ENCODE measurements at regions not wholly inside any gene's neighbourhood (a gene's known extent, or its start where the extent isn't known, plus 50 kb on each side); places are given as distances from the start of the nearest gene placed in this dataset.

- H3K36me3 ChIP-seq (ENCODE audit: control insufficient read depth in 4 of 4, insufficient read depth in 4 of 4, low read length in 3 of 4), result no peaks in the 10 kb centered on the region
- no peaks in the 10 kb centered on the region for H3K9me3 ChIP-seq (ENCODE audit: control extremely low read depth in 1 of 5, control insufficient read depth in 4 of 5, insufficient read depth in 2 of 5, low read depth in 1 of 5, low read length in 4 of 5)
- no peaks in the 10 kb centered on the region for H3K27me3 ChIP-seq (replicated peaks in 2 of 5; ENCODE audit: control insufficient read depth in 4 of 5, insufficient read depth in 5 of 5, low read length in 4 of 5)
- H3K4me1 ChIP-seq (ENCODE audit: control extremely low read depth in 1 of 4, control insufficient read depth in 4 of 4, insufficient read depth in 4 of 4, low read length in 3 of 4), result no peaks in the 10 kb centered on the region
- no peak overlapping the region for H3K4me3 ChIP-seq (ENCODE audit: control insufficient read depth in 1 of 7, extremely low read depth in 1 of 7, insufficient read depth in 4 of 7, low read depth in 2 of 7, low read length in 6 of 7)
- no peak overlapping the region for H3K27ac ChIP-seq (ENCODE audit: insufficient read depth in 1 of 2, low read depth in 1 of 2, low read length in 2 of 2, poor library complexity in 1 of 2, severe bottlenecking in 2 of 2)
- no peak for DNase-seq
- ChIA-PET POLR2A (no interaction called here), CTCF (interaction anchor here (2.2 kb wide), 1 partner anchor 23 kb away, joined by 7 read pairs; no protein-coding TSS in a partner anchor)
- WGBS (ENCODE audit: insufficient coverage), result 96% methylated on average over 2 of the region's 3 CpGs
Observed at GRCh38 chr5:134063188-134063820, 51.2 kb upstream of the TCF7 start.

- Histone ChIP-seq H3K27ac (ENCODE audit: insufficient read depth in 1 of 2, low read depth in 1 of 2, low read length in 2 of 2, poor library complexity in 1 of 2, severe bottlenecking in 2 of 2) (no peak overlapping the region), H3K4me1 (ENCODE audit: control extremely low read depth in 1 of 4, control insufficient read depth in 4 of 4, insufficient read depth in 4 of 4, low read length in 3 of 4) (peaks cover 0 to 2% (median 0%) of the 10 kb centered on the region in 4 experiments), H3K36me3 (ENCODE audit: control insufficient read depth in 4 of 4, insufficient read depth in 4 of 4, low read length in 3 of 4) (no peaks in the 10 kb centered on the region), H3K9me3 (ENCODE audit: control extremely low read depth in 1 of 5, control insufficient read depth in 4 of 5, insufficient read depth in 2 of 5, low read depth in 1 of 5, low read length in 4 of 5) (no peaks in the 10 kb centered on the region), H3K4me3 (ENCODE audit: control insufficient read depth in 1 of 7, extremely low read depth in 1 of 7, insufficient read depth in 4 of 7, low read depth in 2 of 7, low read length in 6 of 7) (no peak overlapping the region), H3K27me3 (replicated peaks in 2 of 5; ENCODE audit: control insufficient read depth in 4 of 5, insufficient read depth in 5 of 5, low read length in 4 of 5) (no peaks in the 10 kb centered on the region)
- ChIA-PET CTCF (interaction anchor here (0.8 to 4.8 kb wide), 5 partner anchors 10 to 43 kb away, joined by 3 to 22 read pairs (median 4); no protein-coding TSS in a partner anchor), POLR2A (no interaction called here)
- WGBS (ENCODE audit: insufficient coverage), result 100% methylated on average over 6 of the region's 8 CpGs
- no peak for DNase-seq
Observed at GRCh38 chr5:134059758-134060495, 54.6 kb upstream of the TCF7 start.

- H3K27me3 ChIP-seq (replicated peaks in 2 of 5; ENCODE audit: control insufficient read depth in 4 of 5, insufficient read depth in 5 of 5, low read length in 4 of 5), result no peaks in the 10 kb centered on the region
- ChIA-PET POLR2A (no interaction called here), CTCF (interaction anchor here (1.2 kb wide), 1 partner anchor 46 kb away, joined by 4 read pairs; no protein-coding TSS in a partner anchor)
- 93% methylated on average over 4 of the region's 5 CpGs for WGBS (ENCODE audit: insufficient coverage)
- no peak overlapping the region for H3K27ac ChIP-seq (ENCODE audit: insufficient read depth in 1 of 2, low read depth in 1 of 2, low read length in 2 of 2, poor library complexity in 1 of 2, severe bottlenecking in 2 of 2)
- H3K4me1 ChIP-seq (ENCODE audit: control extremely low read depth in 1 of 4, control insufficient read depth in 4 of 4, insufficient read depth in 4 of 4, low read length in 3 of 4), result peaks cover 5 to 22% (median 8%) of the 10 kb centered on the region in 4 experiments
- H3K36me3 ChIP-seq (ENCODE audit: control insufficient read depth in 4 of 4, insufficient read depth in 4 of 4, low read length in 3 of 4), result no peaks in the 10 kb centered on the region
- H3K4me3 ChIP-seq (ENCODE audit: control insufficient read depth in 1 of 7, extremely low read depth in 1 of 7, insufficient read depth in 4 of 7, low read depth in 2 of 7, low read length in 6 of 7), result no peak overlapping the region
- H3K9me3 ChIP-seq (ENCODE audit: control extremely low read depth in 1 of 5, control insufficient read depth in 4 of 5, insufficient read depth in 2 of 5, low read depth in 1 of 5, low read length in 4 of 5), result no peaks in the 10 kb centered on the region
- no peak for DNase-seq
Observed at GRCh38 chr5:134055015-134055414, 50.2 kb upstream of the VDAC1 start.

Data from common myeloid progenitor, CD34-positive (primary cell).